Gastrocnemius medialis (tissue), 4 donors: ENCODE measurements at regions not wholly inside any gene's neighbourhood (a gene's known extent, or its start where the extent isn't known, plus 50 kb on each side); places are given as distances from the start of the nearest gene placed in this dataset.

ENCODE experiments used
- ATAC-seq, 2 donors: fragments of 150-250 bp; one replicate each; pipeline ENCODE4 v1.9.1; 2016
- DNase-seq, 2 donors: peaks; one replicate each; pipeline ENCODE4 v3.0.0-alpha.2; 2019
- H3K27ac ChIP-seq, 4 donors: fragments of 200-600 bp; sonication (generic); 1 replicate in 1 of 4; 2 replicates in 3 of 4; pipeline ENCODE4 v1.5.1; 2016 to 2018; ENCODE audit warnings: mild to moderate bottlenecking in 2 of 4, moderate library complexity in 1 of 4
- H3K27me3 ChIP-seq, 3 donors: fragments of 200-600 bp; sonication (generic) in 2 of 3; 1 replicate in 1 of 3; 2 replicates in 2 of 3; pipeline versions ENCODE4 v1.5.1 to v1.6.0; 2016 to 2019; ENCODE audit warnings: mild to moderate bottlenecking in 1 of 3, moderate library complexity in 1 of 3
- H3K36me3 ChIP-seq, 2 donors: fragments of 200-600 bp; sonication (generic) in 1 of 2; one replicate each; pipeline ENCODE4 v1.5.1; 2017 to 2018
- H3K4me1 ChIP-seq, 2 donors: fragments of 200-600 bp; sonication (generic) in 1 of 2; one replicate each; pipeline ENCODE4 v1.5.1; 2016 to 2017; ENCODE audit warnings: mild to moderate bottlenecking in 2 of 2
- H3K4me3 ChIP-seq, 4 donors: fragments of 200-600 bp; sonication (generic) in 3 of 4; 1 replicate in 1 of 4; 2 replicates in 3 of 4; pipeline ENCODE4 v1.5.1; 2016 to 2019; ENCODE audit warnings: mild to moderate bottlenecking in 2 of 4
- H3K9me3 ChIP-seq, 3 donors: fragments of 200-600 bp; sonication (generic) in 2 of 3; 1 replicate in 1 of 3; 2 replicates in 2 of 3; pipeline ENCODE4 v1.5.1; 2016 to 2019
- CTCF ChIP-seq, 5 experiments: fragments of 450-650 bp in 3 of 5; fragments of 200-600 bp in 2 of 5; sonication (generic) in 2 of 5; IDR thresholded peaks in 4 of 5; conservative IDR thresholded peaks in 1 of 5; 1 replicate in 4 of 5; 2 replicates in 1 of 5; pipeline ENCODE4 v1.5.1; 2016 to 2019; ENCODE audit warnings: antibody characterized with exemption in 5 of 5, mild to moderate bottlenecking in 3 of 5, moderate library complexity in 3 of 5
- POLR2A ChIP-seq, 2 donors: fragments of 450-650 bp; IDR thresholded peaks; one replicate each; pipeline ENCODE4 v1.6.1; 2017; ENCODE audit warnings: antibody characterized with exemption in 2 of 2, mild to moderate bottlenecking in 2 of 2, moderate library complexity in 2 of 2
- in situ Hi-C, 4 donors: fragments of 200-750 bp; cut with MboI; loops; one replicate each; pipeline versions ENCODE4 v1.15.0 to v1.8.0; 2017; ENCODE audit warnings: low sequenced_read_pairs in 4 of 4
- intact Hi-C: fragments of 100-400 bp; cut with DNase I; formaldehyde crosslinking; loops from one replicate; pipeline ENCODE4 v1.15.1; 2023; ENCODE audit warnings: low total_unique reads

- no peaks in the 10 kb centered on the region for H3K4me1 ChIP-seq
- H3K27ac ChIP-seq: no peak overlapping the region
- in situ Hi-C loops (no loop called here), intact Hi-C loops (no loop called here)
- TF ChIP-seq CTCF (IDR thresholded peaks at IDR 0.05 in 4 of 5, conservative IDR thresholded peaks at IDR 0.05 in 1 of 5) (no peak), POLR2A (IDR thresholded peaks at IDR 0.05) (no peak)
- H3K36me3 ChIP-seq: no peaks in the 10 kb centered on the region
- H3K9me3 ChIP-seq: no peaks in the 10 kb centered on the region
- ATAC-seq: no peak
- no peaks in the 10 kb centered on the region for H3K27me3 ChIP-seq
- DNase-seq: no peak
- H3K4me3 ChIP-seq: no peak overlapping the region
Observed at GRCh38 chr6:81853975-81854374, 101.5 kb upstream of the TENT5A start.

DNA sequence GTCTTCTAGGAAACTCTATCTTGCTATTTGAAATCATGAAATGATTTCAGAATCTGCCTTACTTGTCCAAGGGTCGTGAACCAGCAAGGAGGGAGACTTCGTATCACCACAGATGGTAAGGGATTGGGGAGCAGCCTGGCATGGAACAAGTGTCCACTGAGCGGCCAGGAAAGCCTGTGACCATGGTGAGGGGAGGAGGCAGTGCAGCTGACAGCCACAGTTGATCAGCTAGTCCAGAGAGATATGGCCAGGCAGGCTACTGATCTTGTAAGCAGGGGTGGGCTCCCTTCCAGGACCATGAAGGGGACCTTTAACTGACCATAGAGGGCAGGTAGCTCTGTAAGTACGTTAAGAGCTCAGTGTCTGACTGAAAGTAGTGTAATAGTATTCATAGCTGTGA lies 96.8 kb upstream of the TENT5A start:
- H3K9me3 ChIP-seq: no peaks in the 10 kb centered on the region
- no peak overlapping the region for H3K4me3 ChIP-seq
- intact Hi-C loops: no loop called here
- in situ Hi-C loops: no loop called here
- H3K27ac ChIP-seq: no peak overlapping the region
- H3K4me1 ChIP-seq: no peaks in the 10 kb centered on the region
- TF ChIP-seq POLR2A (IDR thresholded peaks at IDR 0.05) (no peak), CTCF (IDR thresholded peaks at IDR 0.05 in 4 of 5, conservative IDR thresholded peaks at IDR 0.05 in 1 of 5) (no peak)
- DNase-seq (no peak), ATAC-seq (no peak)
- H3K36me3 ChIP-seq: no peaks in the 10 kb centered on the region
- no peaks in the 10 kb centered on the region for H3K27me3 ChIP-seq

- in situ Hi-C loops (no loop called here), intact Hi-C loops (no loop called here)
- H3K4me3 ChIP-seq: no peak overlapping the region
- H3K9me3 ChIP-seq: no peaks in the 10 kb centered on the region
- no peaks in the 10 kb centered on the region for H3K4me1 ChIP-seq
- no peaks in the 10 kb centered on the region for H3K36me3 ChIP-seq
- no peak overlapping the region for H3K27ac ChIP-seq
- H3K27me3 ChIP-seq: no peaks in the 10 kb centered on the region
- DNase-seq (no peak), ATAC-seq (no peak)
- TF ChIP-seq CTCF (IDR thresholded peaks at IDR 0.05 in 4 of 5, conservative IDR thresholded peaks at IDR 0.05 in 1 of 5) (no peak), POLR2A (IDR thresholded peaks at IDR 0.05) (no peak)
Observed at GRCh38 chr6:81847866-81848265, 95.4 kb upstream of the TENT5A start.

GRCh38 chr6:81844686-81845085 lies 92.2 kb upstream of the TENT5A start:
- TF ChIP-seq CTCF (IDR thresholded peaks at IDR 0.05 in 4 of 5, conservative IDR thresholded peaks at IDR 0.05 in 1 of 5) (no peak), POLR2A (IDR thresholded peaks at IDR 0.05) (no peak)
- intact Hi-C loops: no loop called here
- no peak for ATAC-seq
- H3K9me3 ChIP-seq: no peaks in the 10 kb centered on the region
- in situ Hi-C loops: no loop called here
- no peak for DNase-seq
- no peaks in the 10 kb centered on the region for H3K4me1 ChIP-seq
- no peaks in the 10 kb centered on the region for H3K27me3 ChIP-seq
- H3K36me3 ChIP-seq: no peaks in the 10 kb centered on the region
- no peak overlapping the region for H3K4me3 ChIP-seq
- H3K27ac ChIP-seq: no peak overlapping the region

- H3K36me3 ChIP-seq: no peaks in the 10 kb centered on the region
- ATAC-seq (no peak), DNase-seq (no peak)
- in situ Hi-C loops (no loop called here), intact Hi-C loops (no loop called here)
- no peaks in the 10 kb centered on the region for H3K27me3 ChIP-seq
- no peaks in the 10 kb centered on the region for H3K9me3 ChIP-seq
- no peak overlapping the region for H3K4me3 ChIP-seq
- no peaks in the 10 kb centered on the region for H3K4me1 ChIP-seq
- no peak overlapping the region for H3K27ac ChIP-seq
- no peak for TF ChIP-seq POLR2A (IDR thresholded peaks at IDR 0.05)
- no peak for TF ChIP-seq CTCF (IDR thresholded peaks at IDR 0.05 in 4 of 5, conservative IDR thresholded peaks at IDR 0.05 in 1 of 5)
Observed at GRCh38 chr6:81843302-81843701, 90.8 kb upstream of the TENT5A start.
